ENCODE measurements at regions not wholly inside any gene's neighbourhood (a gene's known extent, or its start where the extent isn't known, plus 50 kb on each side); places are given as distances from the start of the nearest gene placed in this dataset.

- TF ChIP-seq E2F1 (CRISPR knock-in tag; IDR thresholded peaks at IDR 0.05): 0 out of 2 replicates have a peak, but pooled peaks have one; percentile 51
- 0 out of 2 replicates have a peak, but pooled peaks have one; percentile 20 for TF ChIP-seq ZNF416 (CRISPR knock-in tag; IDR thresholded peaks at IDR 0.05)
- TF ChIP-seq ZNF232 (CRISPR knock-in tag; IDR thresholded peaks at IDR 0.05): no peak
- no peak for TF ChIP-seq NFYB (CRISPR knock-in tag; conservative IDR thresholded peaks at IDR 0.05; ENCODE audit: low read depth)
- TF ChIP-seq ZNF425 (CRISPR knock-in tag; conservative IDR thresholded peaks at IDR 0.05): no peak
- TF ChIP-seq TCF7 (CRISPR knock-in tag; IDR thresholded peaks at IDR 0.05; ENCODE audit: low read depth): no peak
- no peak for TF ChIP-seq GTF2I (CRISPR knock-in tag; conservative IDR thresholded peaks at IDR 0.05)
- TF ChIP-seq IRF2 (CRISPR knock-in tag; IDR thresholded peaks at IDR 0.05; ENCODE audit: borderline replicate concordance, low read depth): no peak
- TF ChIP-seq ZNF423 (CRISPR knock-in tag; IDR thresholded peaks at IDR 0.05): no peak
- TF ChIP-seq ATF3 (CRISPR knock-in tag; conservative IDR thresholded peaks at IDR 0.05): no peak
- no peak for TF ChIP-seq ZBTB43 (CRISPR knock-in tag; IDR thresholded peaks at IDR 0.05)
- no peak for TF ChIP-seq CDX4 (CRISPR knock-in tag; IDR thresholded peaks at IDR 0.05; ENCODE audit: borderline replicate concordance)
- no peak for TF ChIP-seq ZNF512 (CRISPR knock-in tag; IDR thresholded peaks at IDR 0.05; ENCODE audit: borderline replicate concordance)
- 0 out of 2 replicates have a peak, but pooled peaks have one; percentile 52 for TF ChIP-seq IRF1 (CRISPR knock-in tag; IDR thresholded peaks at IDR 0.05)
- TF ChIP-seq TEAD1 (CRISPR knock-in tag; IDR thresholded peaks at IDR 0.05): no peak; the same call in 1 of the 2 replicates
- no peak for TF ChIP-seq NR1H2 (CRISPR knock-in tag; IDR thresholded peaks at IDR 0.05)
- TF ChIP-seq MLX (CRISPR knock-in tag; IDR thresholded peaks at IDR 0.05): no peak
- TF ChIP-seq CTCF (IDR thresholded peaks at IDR 0.05): no peak
- peak; percentile 84; the same call in 1 of the 2 replicates for TF ChIP-seq FOXP1 (CRISPR knock-in tag; IDR thresholded peaks at IDR 0.05; ENCODE audit: borderline replicate concordance)
- peak; percentile 35; the same call in 1 of the 2 replicates for TF ChIP-seq FOXK1 (CRISPR knock-in tag; IDR thresholded peaks at IDR 0.05)
- no peak for TF ChIP-seq SP1 (CRISPR knock-in tag; conservative IDR thresholded peaks at IDR 0.05)
- TF ChIP-seq NR2C2 (CRISPR knock-in tag; IDR thresholded peaks at IDR 0.05): no peak
- TF ChIP-seq CREB1 (CRISPR knock-in tag; IDR thresholded peaks at IDR 0.05): peak; percentile 71
- 0 out of 2 replicates have a peak, but pooled peaks have one; percentile 3 for TF ChIP-seq HMGA2 (CRISPR knock-in tag; IDR thresholded peaks at IDR 0.05)
- no peak for TF ChIP-seq USF1 (CRISPR knock-in tag; IDR thresholded peaks at IDR 0.05)
These were observed 56.0 kb upstream of the LCTL start (continued) for GRCh38 chr15:66621491-66622467.

Measured in WTC11 (cell line).